Thyroid gland (tissue), 4 donors: ENCODE measurements at regions not wholly inside any gene's neighbourhood (a gene's known extent, or its start where the extent isn't known, plus 50 kb on each side); places are given as distances from the start of the nearest gene placed in this dataset.
A peak's percentile ranks its signal among the peaks of the same experiment; 100 is the strongest.

Experiments used
- DNase-seq, 2 donors: peaks; one replicate each; pipeline ENCODE4 v3.0.0-alpha.2; 2019
- H3K27ac ChIP-seq, 3 donors: fragments of 200-600 bp; sonication (generic); 1 replicate in 2 of 3; 2 replicates in 1 of 3; pipeline ENCODE4 v1.5.1; 2016 to 2019; ENCODE audit warnings: mild to moderate bottlenecking in 1 of 3, moderate library complexity in 1 of 3
- H3K27me3 ChIP-seq: fragments of 200-600 bp; sonication (generic); one replicate; pipeline ENCODE4 v1.5.1; 2019
- H3K36me3 ChIP-seq, 2 donors: fragments of 200-600 bp; sonication (generic); one replicate each; pipeline ENCODE4 v1.5.1; 2016 to 2019
- H3K4me1 ChIP-seq, 2 donors: fragments of 200-600 bp; sonication (generic); one replicate each; pipeline ENCODE4 v1.5.1; 2017 to 2019
- H3K4me3 ChIP-seq, 3 donors: fragments of 200-600 bp; sonication (generic); replicated peaks in 1 of 3; 1 replicate in 2 of 3; 2 replicates in 1 of 3; pipeline ENCODE4 v1.5.1; 2016; ENCODE audit warnings: mild to moderate bottlenecking in 1 of 3
- H3K9me3 ChIP-seq: fragments of 200-600 bp; sonication (generic); one replicate; pipeline ENCODE4 v1.5.1; 2017
- CTCF ChIP-seq, 6 experiments: fragments of 200-600 bp in 3 of 6; fragments of 450-650 bp in 3 of 6; sonication (generic) in 3 of 6; IDR thresholded peaks; one replicate each; pipeline ENCODE4 v1.5.1; 2016 to 2019; ENCODE audit warnings: antibody characterized with exemption in 6 of 6, mild to moderate bottlenecking in 2 of 6, inconsistent platforms in 1 of 6, moderate library complexity in 1 of 6
- POLR2A ChIP-seq, 2 donors: fragments of 450-650 bp; IDR thresholded peaks; one replicate each; pipeline ENCODE4 v1.6.1; 2017; ENCODE audit warnings: antibody characterized with exemption in 2 of 2, mild to moderate bottlenecking in 2 of 2, moderate library complexity in 1 of 2
- WGBS, 2 donors: methylation state at CpG; one replicate each; pipeline ENCODE4 v1.1.5; 2017; 5-methylcytosine and 5-hydroxymethylcytosine counted together
- intact Hi-C: fragments of 100-400 bp; cut with DNase I; formaldehyde crosslinking; loops from one replicate; pipeline ENCODE4 v1.15.1; 2023

- H3K36me3 ChIP-seq: no peaks in the 10 kb centered on the region
- 30 to 32% methylated on average over 5 of the region's 5 CpGs for WGBS, 2 donors
- H3K27ac ChIP-seq: no peak overlapping the region
- H3K4me3 ChIP-seq: no peak overlapping the region
- peaks cover 3 to 12% of the 10 kb centered on the region in 2 donors for H3K4me1 ChIP-seq
- DNase-seq: peak; percentile 53 to 70
- intact Hi-C loops: no loop called here
- no peak for TF ChIP-seq POLR2A (IDR thresholded peaks at IDR 0.05)
- TF ChIP-seq CTCF (IDR thresholded peaks at IDR 0.05): no peak
- no peaks in the 10 kb centered on the region for H3K27me3 ChIP-seq
- H3K9me3 ChIP-seq: no peaks in the 10 kb centered on the region
These were observed 58.9 kb upstream of the KY start for GRCh38 chr3:134709561-134710312.

- Histone ChIP-seq H3K9me3 (no peaks in the 10 kb centered on the region), H3K27me3 (no peaks in the 10 kb centered on the region), H3K4me1 (peaks cover 3 to 12% of the 10 kb centered on the region in 2 donors), H3K36me3 (no peaks in the 10 kb centered on the region), H3K4me3 (no peak overlapping the region), H3K27ac (no peak overlapping the region)
- 54 to 69% methylated on average over 6 of the region's 6 CpGs for whole genome bisulfite sequencing, 2 donors
- TF ChIP-seq POLR2A (IDR thresholded peaks at IDR 0.05) (no peak), CTCF (IDR thresholded peaks at IDR 0.05) (no peak)
- intact Hi-C loops: no loop called here
- no peak for DNase-seq
These were observed 59.5 kb upstream of the KY start for GRCh38 chr3:134710313-134710680.

GRCh38 chr3:134711284-134711683 is 60.5 kb upstream of the KY start:
- Histone ChIP-seq H3K4me3 (no peak overlapping the region), H3K9me3 (no peaks in the 10 kb centered on the region), H3K27ac (no peak overlapping the region), H3K4me1 (peaks cover 3 to 12% of the 10 kb centered on the region in 2 donors), H3K36me3 (no peaks in the 10 kb centered on the region), H3K27me3 (no peaks in the 10 kb centered on the region)
- TF ChIP-seq CTCF (IDR thresholded peaks at IDR 0.05) (no peak), POLR2A (IDR thresholded peaks at IDR 0.05) (no peak)
- intact Hi-C loops: no loop called here
- no peak for DNase-seq
- 91 to 98% methylated on average over 1 of the region's 1 CpG for WGBS, 2 donors

- Histone ChIP-seq H3K4me3 (no peak overlapping the region), H3K36me3 (no peaks in the 10 kb centered on the region), H3K27ac (no peak overlapping the region), H3K9me3 (no peaks in the 10 kb centered on the region), H3K4me1 (peaks cover 3 to 12% of the 10 kb centered on the region in 2 donors), H3K27me3 (no peaks in the 10 kb centered on the region)
- DNase-seq: no peak
- 73 to 88% methylated on average over 3 of the region's 3 CpGs for WGBS, 2 donors
- intact Hi-C loops: no loop called here
- TF ChIP-seq POLR2A (IDR thresholded peaks at IDR 0.05): no peak
- no peak for TF ChIP-seq CTCF (IDR thresholded peaks at IDR 0.05)
These were observed 62.8 kb upstream of the KY start for GRCh38 chr3:134713671-134714070.

GRCh38 chr3:134718726-134719125 is 67.9 kb upstream of the KY start:
- Histone ChIP-seq H3K27ac (no peak overlapping the region), H3K4me1 (no peaks in the 10 kb centered on the region), H3K4me3 (no peak overlapping the region), H3K27me3 (no peaks in the 10 kb centered on the region), H3K9me3 (no peaks in the 10 kb centered on the region), H3K36me3 (no peaks in the 10 kb centered on the region)
- intact Hi-C loops: no loop called here
- TF ChIP-seq POLR2A (IDR thresholded peaks at IDR 0.05): no peak
- DNase-seq: no peak
- WGBS, 2 donors: 83 to 89% methylated on average over 4 of the region's 4 CpGs
